Bone marrow (tissue), 2 donors: ENCODE measurements at regions not wholly inside any gene's neighbourhood (a gene's known extent, or its start where the extent isn't known, plus 50 kb on each side); places are given as distances from the start of the nearest gene placed in this dataset.
"Not testable (repeated sequence)": the region's sequence is repeated elsewhere in the genome, so short reads cannot be mapped to it uniquely, and the experiment has no call there.

ENCODE experiments used
- DNase-seq, 2 donors: peaks; one replicate each; lab custom pipeline; 2025; lab: John Stamatoyannopoulos, UW

DNA sequence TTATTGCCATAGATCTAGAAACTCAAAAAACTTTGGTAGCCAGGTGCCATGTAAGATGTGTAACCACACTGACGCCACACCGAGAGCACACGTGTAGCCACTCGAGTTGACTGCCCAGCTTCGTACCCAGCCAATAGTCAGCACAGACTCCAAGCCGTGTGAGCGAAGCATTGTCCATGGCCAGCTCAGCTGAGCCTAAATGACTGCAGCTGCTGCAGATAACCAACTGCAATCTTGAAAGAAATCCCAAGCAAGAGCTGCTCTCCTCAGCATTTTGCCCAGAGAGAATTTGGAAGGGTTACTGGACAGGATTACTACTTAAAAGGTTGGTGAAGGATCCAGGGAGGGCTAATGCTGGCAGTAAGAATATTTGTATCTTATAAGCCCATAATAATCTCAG lies 193.0 kb upstream of the THRB start:
- no peak for DNase-seq

DNA sequence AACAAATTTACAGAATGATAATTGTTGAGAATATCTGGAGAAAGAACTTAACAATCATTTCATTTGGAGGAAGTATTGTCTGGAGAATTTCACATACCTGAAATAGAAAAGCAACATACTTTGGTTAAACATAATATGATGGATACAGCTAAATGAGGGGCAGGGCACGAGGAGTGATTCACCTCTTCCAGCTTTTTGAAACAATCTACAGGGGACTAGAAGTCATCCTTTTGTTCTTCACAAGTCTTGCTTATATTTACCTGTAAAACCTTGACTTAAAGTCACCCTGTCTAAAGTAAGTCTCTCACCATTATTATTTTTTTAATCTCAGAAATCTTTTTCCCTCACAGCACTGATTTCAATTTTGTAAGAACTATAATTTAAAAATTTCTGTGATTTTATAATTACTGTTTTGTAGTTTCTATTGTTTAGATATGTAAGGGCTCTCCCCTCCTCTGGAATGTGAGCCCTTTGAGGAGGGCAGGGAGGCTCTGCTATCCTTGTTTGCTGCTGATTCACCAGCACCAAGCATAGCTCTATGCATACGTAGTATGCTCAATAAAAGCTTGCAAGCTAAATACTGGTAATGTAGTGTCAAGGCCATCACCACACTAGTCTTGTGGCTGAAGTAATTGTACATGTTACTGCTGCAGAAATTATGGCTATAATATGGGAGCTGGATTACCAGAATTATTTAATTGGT lies 193.9 kb upstream of the THRB start:
- DNase-seq = no peak

DNA sequence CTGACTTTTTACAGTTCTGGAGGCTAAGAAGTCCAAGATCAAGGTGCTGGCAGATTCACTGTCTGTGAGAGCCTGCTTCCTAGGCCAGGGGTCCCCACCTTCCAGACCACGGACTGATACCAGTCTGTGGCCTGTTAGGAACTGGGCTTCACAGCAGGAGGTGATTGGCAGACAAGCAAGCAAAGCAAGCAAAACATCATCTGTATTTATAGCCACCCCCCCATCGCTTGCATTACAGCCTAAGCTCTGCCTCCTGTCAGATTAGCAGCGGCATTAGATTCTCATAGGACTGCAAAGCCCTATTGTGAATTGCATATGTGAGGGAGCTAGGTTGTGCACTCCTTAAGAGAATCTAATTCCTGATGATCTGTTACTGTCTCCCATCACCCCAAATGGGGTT lies 194.7 kb upstream of the THRB start:
- DNase-seq = no peak

DNA sequence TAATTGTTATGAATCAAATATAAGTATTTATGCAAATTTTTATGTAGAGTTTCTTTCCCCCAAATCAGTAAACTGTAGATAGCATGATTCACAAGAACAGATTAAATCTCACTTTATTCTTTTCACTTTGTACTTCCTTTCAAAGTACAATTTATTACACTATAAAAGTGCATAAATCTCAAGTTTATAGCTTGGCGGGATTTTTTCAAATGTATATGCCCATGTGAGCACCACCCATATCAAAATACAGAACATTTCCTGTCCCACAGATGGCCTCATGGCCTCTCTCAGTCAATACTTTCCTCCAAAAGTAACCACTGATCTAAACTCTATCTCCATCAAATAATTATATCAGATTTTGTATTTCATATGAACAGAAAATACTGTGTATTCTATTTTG lies 196.1 kb upstream of the THRB start:
- DNase-seq = no peak

DNA sequence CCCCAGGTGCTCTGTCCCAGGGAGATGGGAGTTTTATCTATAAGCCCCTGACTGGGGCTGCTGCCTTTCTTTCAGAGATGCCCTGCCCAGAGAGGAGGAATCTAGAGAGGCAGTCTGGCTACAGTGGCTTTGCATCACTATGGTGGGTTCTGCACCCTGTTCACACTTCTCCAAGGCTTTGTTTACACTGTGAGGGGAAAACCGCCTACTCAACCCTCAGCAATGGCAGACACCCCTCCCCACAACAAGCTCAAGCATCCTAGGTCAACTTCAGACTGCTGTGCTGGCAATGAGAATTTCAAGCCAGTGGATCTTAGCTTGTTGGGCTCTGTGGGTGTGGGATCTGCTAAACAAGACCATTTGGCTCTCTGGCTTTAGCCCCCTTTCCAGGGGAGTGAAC lies 204.4 kb upstream of the THRB start:
- DNase-seq = not testable (repeated sequence)

DNA sequence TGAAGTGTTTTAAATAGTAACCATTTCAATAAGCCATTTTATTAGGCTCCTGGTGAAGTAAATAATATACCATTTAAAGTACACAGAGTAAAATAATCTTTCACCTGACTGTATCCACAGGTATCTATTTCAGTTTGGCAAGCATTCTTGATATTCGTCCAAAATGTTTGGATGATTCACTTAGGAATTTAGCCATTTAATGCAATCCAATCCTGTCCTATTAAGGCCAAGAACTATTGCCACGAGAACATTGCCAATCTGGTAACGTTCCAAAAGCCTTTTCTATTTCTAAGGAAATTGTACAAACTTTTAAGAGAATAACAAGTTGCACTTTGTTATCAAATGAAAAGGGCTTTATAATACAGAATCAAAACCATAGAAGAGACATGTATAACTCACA lies 209.8 kb upstream of the THRB start:
- DNase-seq = no peak

DNA sequence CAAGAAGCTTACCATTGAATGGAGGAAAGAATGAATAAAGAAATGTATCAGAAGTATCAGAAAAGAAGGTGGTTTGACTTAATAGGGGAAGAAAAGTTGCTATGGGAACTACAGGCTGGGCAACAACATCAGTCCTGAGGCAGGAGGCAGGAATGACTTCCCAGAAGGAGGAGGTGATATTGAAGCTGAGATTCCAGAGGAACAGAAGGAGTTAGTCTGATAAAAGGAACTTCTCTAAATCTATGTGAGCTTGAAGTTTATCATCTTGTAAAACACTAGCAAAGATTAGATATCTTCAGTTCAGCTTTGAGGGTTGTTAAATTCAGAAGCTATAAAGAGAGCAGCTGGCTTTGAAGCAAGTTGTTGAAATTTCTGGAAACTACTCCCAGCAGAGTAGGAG lies 213.3 kb upstream of the THRB start:
- DNase-seq = no peak

DNA sequence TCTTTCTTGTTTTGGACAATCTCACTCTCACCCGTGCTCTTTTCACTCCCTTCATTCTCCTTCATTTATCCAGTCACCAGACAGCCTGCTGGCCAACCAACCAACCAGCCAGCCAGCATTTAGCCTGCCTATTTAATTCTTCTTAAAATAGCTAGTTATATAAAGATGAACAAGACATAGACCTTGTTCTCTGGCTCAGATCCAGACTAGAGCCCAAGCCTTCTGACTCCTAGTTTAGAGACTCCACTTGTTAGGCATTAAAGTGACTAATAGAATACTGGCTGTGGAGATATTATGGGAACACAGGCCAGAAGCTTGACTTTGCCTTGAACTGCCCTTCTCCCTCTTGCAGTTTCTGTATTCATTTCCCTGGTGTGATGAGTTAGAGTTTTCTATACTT lies 215.3 kb upstream of the THRB start:
- no peak for DNase-seq

DNA sequence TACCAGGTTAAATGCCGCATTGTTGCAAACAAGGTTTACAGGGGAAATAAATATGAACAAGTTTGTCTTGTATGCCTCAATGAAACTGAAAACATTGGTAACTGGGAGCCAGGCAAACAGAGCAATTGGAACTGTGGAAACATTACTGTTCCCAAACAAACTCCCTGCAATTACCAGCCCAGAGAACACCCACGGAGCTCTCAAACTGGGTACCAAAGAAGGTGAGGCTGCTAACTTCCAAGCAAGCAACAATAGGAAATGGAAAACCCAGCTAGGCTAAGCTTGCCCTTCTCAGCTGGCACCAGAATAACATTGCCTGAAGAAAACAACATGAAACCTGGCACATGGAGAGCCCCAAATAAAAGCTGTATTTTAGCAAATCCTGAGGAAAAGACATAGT lies 218.9 kb upstream of the THRB start:
- DNase-seq = no peak

DNA sequence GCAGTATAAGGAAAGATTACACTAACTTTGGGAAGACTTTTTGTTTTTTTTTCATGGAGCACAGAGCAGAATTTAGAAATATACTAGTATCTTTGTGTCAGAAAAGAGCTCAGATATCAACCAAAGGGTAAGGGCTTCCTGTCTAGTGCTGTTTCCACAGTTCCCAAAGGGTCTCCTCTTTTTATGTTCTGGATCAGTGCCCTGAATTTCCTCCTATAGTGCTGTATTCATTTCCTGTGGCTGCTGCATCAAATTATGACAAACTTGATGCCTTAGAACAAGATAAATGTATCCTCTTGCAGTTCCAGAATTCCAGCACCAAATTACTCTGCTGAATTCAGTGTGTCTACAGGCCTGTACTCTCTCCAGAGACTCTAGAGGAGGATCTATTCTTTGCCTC lies 219.8 kb upstream of the THRB start:
- no peak for DNase-seq

DNA sequence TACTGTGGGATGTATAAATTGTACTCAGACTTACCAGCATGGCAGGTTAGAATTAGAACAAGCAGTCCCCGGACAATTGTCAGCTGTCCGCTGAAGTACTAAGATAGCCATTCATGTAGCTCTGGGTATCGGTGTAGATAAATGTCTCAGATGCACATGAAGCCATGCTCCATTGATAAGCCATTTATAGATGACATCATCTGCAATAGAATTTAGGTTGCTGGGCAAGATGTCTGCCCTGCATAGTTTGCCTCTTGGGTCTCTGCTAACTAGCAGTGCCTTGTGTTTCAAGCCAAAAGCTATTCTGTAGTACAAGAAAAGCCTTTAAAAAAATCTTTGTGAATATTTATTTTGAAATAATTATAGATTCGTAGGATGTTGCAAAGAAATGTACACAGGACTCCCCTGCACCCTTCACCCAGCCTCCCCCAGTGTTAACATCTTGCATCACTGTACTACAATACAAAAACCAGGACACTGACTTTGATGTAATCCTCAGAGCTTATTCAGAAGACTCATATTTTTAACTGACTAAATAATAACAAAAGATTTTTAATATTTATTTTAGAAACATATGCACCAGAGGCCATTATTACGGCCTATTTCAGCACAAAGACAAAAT lies 220.6 kb upstream of the THRB start:
- no peak for DNase-seq

DNA sequence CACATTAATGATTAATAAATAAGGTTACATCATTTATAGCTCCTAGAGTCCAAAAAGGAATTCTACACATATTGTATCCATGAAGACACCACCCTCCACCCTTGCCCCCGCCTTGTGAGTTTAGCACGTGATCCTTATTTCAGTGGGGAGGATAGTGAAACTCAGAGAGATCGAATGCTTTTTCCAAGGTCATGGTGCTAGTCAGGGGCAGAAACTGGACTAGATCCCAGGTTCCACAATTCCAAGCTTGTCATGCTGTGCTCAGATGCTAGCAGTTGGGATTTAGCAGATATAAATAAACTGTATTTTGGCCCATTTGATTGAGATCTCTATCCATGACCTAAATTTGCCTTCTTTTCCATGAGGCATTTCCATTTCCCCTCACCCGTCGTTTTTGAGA lies 227.4 kb upstream of the THRB start:
- DNase-seq = no peak

DNA sequence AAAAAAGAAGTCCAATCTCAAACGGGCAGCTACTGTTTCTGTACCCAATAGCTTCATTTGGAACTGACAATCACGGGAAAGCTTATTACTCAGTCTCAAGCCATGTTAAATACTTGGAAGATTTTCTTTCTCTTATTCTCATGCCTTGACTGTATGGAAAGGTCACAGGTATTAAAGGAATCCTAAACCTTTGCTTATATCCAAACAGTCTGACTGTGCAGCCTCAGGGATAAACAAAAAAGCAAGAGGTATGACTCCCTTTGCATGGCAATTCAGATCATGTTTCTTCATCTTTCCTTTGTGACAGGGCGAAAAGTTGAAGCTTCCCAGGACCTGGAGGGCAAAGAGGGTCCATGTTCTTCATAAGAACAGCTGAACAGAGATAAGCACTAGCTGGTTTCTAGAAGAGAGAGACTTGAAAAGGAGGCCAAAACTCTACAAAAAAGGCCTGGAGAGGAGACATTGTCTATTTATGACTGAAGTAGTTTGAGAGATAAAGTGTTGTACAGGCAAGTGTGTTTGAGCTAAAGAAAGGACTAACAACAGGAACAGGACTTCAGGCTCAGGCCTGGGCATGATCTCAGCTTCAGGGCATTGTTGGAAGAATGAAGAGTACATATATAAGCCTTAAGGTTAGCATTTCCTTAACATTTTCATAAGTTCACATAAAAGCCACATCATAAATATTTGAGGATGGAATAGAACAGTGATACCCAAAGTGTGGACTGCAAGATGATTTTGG lies 231.0 kb upstream of the THRB start:
- DNase-seq = no peak

DNA sequence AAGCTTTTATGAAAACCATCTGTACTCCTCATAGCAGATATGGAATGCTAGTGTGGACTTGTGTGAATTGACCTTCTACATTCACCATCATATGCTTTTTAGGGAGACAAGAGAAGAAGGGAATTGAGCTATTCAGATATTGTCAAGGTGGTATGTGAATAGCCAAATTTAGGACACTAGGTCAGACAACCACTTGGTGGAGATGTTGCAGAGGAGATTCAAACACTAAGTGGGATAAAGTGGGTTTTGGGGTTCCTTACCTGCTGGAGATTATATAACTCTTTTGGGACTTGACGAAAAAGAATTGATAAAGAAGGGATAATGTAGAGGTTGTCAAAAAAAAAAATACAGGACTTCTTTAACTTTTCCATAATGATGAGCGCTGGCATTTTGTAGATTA lies 231.8 kb upstream of the THRB start:
- no peak for DNase-seq

DNA sequence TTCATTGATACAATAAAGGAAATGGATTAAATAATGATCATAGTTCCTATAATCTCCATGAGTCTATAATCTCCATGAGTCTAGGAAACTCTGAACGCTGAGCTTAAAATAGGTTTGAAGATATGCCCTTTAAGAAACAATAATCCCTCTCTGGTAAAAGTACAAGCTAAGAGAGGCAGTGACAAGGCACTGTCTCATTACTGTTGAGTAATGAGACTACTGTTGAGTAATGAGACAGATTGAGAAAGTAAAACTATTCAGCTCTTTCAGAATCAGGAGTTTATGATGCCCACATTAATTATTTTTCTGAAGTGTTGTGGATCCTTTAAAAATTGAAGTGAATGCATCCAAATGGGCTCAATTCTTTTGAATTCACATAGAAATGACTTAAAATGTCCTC lies 235.5 kb upstream of the THRB start:
- no peak for DNase-seq

DNA sequence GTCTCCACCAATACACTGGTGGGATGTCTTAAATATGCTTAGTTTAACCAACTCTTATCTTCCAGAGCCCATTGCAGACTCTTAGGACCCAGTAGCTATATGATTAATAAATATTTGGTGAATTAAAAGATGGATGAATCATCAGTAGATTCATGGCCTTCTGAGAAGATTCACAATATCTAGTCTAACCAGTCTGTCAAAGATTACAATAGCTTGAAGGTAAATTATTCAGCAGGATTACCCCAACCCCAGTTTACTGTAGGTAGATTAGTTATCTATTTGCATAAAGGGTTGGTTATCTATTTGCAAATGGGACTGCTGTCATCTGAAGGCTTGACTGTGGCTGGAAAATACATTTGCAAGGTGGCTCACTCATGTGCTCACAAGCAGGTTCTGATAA lies 239.4 kb upstream of the THRB start:
- no peak for DNase-seq

DNA sequence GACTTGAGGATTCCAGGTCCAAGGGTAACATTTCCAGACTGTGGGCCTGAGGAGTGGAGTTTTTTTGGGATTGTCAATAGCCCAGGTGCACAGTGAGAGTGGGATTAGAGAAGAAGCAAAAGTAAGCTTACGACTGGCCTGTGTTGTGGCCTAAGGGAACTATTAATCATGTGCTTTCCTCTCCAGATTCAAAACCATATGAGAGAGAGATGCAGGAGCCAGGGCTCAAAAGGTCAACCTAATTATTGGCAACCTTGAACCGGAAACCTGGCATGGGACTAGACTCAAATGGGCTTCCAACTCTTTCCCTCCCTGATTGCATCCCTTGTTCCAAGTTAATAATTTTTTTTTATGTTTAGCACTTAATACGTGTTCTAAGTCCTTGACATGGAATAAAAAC lies 242.1 kb upstream of the THRB start:
- no peak for DNase-seq

DNA sequence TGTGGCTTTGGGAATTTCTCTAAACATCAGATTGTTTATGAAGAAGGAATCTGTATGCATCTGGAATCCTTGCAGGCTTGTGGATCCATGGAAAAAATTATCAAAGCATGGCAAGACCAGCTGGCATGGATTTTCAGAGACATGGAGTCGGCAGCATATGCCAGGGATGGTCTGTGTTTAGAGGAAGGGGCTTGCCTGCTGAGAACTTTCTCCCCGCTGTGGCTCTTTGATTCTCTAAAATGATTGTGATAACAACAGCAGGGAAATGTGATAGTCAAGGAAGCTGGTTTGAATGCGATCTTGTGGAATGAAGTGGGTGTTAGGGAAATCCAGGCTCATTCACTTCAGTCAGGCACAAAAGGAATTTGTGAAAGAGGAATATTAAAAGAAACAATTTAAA lies 245.7 kb upstream of the THRB start:
- no peak for DNase-seq

DNA sequence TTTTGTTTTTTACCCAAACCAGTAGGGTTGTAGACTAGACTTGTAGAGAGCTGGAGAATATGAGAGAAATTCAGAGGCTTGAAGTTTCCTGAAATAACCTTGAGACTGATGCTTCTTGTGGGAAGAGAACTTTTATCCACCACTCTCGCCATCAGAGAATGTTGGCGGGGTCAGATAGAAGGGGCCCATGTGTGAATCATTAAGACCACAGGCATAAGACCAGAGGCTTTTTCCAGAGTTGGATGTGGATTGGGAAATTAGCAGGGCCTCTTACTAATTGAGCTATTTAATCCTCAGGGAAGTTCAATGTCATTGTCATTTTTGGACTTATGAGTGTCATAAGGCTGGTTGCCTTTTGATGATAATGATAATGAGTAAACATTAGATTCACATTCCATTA lies 246.9 kb upstream of the THRB start:
- DNase-seq = no peak

DNA sequence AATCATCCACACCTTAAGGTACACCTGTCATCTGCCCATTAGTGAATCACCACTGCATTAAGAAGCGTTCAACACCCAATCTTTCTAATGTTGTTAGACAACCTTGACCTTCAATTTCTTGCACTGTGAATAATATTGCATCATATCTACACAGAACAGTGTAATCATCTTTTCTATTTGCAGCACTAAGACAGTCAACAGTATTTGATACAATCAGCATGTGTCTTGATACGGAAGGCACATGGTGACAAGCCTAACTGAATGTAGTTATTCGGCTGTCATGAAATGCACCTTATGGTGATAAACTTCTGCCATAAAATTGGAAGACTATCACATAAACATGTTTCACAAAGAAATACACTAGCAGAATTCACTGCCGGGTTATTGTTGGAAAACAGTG lies 253.9 kb upstream of the THRB start:
- no peak for DNase-seq

DNA sequence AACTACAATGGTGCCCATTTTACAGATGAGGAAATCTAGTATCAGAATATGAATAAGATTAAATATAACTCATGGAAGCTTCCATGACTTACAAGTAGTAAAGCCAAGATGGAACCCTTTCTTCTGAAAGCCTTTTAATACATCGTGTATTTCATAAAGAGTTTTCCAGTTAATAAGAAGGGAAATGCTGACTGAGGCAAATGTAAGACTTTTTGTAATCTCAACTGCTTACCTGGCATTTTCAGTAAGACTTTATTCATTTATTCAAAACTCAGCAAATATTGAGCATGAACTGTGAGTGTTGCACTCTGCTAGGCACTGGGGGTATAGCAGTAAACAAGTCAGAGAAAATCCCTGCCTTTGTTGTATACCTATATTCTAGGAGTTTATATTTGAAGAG lies 256.4 kb upstream of the THRB start:
- DNase-seq = no peak

DNA sequence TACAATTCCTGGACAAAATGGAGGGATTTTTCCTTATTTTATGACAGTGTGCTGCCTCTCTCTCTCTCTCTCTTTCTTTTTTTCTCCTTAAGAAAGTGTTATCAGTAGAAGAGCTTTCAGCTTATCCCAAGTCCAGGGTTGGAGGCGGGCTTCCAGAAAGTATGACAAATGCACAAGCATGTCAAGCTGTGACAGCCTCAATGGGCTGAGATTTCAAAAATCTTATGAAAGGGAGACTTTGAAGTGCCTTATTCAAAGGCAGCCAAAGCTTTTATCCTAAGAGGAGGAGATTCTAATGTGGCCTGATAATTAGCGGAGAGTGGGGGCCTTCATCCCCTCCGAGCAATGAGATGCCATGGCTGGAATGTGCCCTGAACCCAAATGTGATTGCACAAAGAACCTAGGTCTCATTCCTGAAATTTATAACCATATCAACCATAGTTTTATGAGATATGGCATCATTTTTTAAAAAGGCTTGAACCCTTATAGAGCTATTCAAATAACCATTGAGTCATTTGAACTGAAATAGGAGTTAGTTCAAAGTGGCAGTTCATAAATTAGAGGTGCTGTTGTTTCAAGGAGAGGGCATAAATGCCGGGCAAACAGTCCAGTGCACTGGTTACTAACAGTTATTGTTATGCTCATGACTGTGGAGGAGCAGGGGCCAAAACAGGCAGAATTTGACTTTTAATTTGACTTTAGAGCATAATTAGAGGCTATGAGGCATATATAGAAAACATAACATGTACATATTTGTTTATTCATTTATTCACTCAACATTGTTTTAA lies 261.6 kb upstream of the THRB start:
- no peak for DNase-seq

DNA sequence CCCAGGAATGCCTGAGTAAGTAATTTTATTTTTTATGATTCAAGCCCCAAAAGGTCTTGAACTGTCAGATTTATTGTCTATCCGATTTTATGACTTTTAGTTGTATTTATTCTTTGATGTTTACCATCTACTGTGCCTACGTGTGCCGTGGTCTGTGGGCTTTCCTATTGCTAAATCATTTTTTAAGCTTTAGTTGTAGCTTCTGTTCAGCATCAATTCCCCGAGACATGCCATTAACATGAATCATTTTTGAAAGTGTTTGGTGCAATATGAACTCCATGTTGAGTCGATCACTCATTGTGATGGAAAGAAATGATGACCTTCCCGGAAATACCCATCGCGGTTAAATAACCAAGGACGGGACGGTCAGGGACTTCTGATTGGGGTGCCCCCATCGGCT lies 268.7 kb upstream of the THRB start:
- no peak for DNase-seq
